NB4 (cell line): ENCODE measurements at regions not wholly inside any gene's neighbourhood (a gene's known extent, or its start where the extent isn't known, plus 50 kb on each side); places are given as distances from the start of the nearest gene placed in this dataset.

Experiments used
- CTCF ChIP-seq: IDR thresholded peaks from one replicate; pipeline ENCODE4 v1.5.1; 2012; ENCODE audit warnings: low read depth, low read length
- POLR2A ChIP-seq: IDR thresholded peaks from 2 replicates; pipeline ENCODE4 v1.6.1; 2011; ENCODE audit warnings: mild to moderate bottlenecking; ENCODE audit not compliant: insufficient read length; ENCODE audit errors: extremely low read depth

GRCh38 chr2:58527647-58528046 lies 286.5 kb upstream of the FANCL start:
- no peak for TF ChIP-seq CTCF
- TF ChIP-seq POLR2A, result no peak
